ENCODE measurements at regions not wholly inside any gene's neighbourhood (a gene's known extent, or its start where the extent isn't known, plus 50 kb on each side); places are given as distances from the start of the nearest gene placed in this dataset.

DNA sequence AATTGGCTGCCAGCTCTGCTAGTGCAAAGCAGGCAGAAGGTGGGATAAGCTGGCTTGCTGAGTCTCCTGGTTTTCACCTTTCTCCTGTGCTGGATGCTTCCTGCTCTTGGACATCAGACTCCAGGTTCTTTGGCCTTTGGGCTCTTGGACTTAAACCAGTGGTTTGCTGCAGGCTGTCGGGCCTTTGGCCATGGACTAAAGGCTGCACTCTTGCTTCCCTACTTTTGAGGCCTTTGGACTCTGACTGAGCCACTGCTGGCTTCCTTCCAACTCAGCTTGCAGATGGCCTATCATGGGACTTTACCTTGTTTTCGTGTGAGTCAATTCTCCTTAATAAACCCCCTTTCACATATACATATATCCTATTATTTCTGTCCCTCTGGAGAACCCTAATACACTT is 1293.9 kb upstream of the CDH6 start:
- no peaks in the 10 kb centered on the region for H3K4me1 ChIP-seq (replicated peaks)
- no peaks in the 10 kb centered on the region for H3K9me3 ChIP-seq
- no peak overlapping the region for H3K4me3 ChIP-seq
- no peaks in the 10 kb centered on the region for H3K27me3 ChIP-seq (replicated peaks; ENCODE audit: insufficient read depth)
- DNase-seq (ENCODE audit: low spot score): no peak
- no peaks in the 10 kb centered on the region for H3K36me3 ChIP-seq
- 71% methylated on average over 2 of the region's 2 CpGs for WGBS
- no peak overlapping the region for H3K27ac ChIP-seq
- TF ChIP-seq CTCF (IDR thresholded peaks at IDR 0.05) (no peak), POLR2A (IDR thresholded peaks at IDR 0.05) (no peak), POLR2AphosphoS5 (IDR thresholded peaks at IDR 0.05) (no peak)
- intact Hi-C loops (cut with DNase I): no loop called here

GRCh38 chr5:29897916-29898315 is 1295.6 kb upstream of the CDH6 start:
- no peaks in the 10 kb centered on the region for H3K4me1 ChIP-seq (replicated peaks)
- H3K27ac ChIP-seq: no peak overlapping the region
- no peaks in the 10 kb centered on the region for H3K27me3 ChIP-seq (replicated peaks; ENCODE audit: insufficient read depth)
- no peaks in the 10 kb centered on the region for H3K9me3 ChIP-seq
- DNase-seq (ENCODE audit: low spot score): no peak
- no peak overlapping the region for H3K4me3 ChIP-seq
- TF ChIP-seq CTCF (IDR thresholded peaks at IDR 0.05) (no peak), POLR2A (IDR thresholded peaks at IDR 0.05) (no peak), POLR2AphosphoS5 (IDR thresholded peaks at IDR 0.05) (no peak)
- no peaks in the 10 kb centered on the region for H3K36me3 ChIP-seq
- intact Hi-C loops (cut with DNase I): no loop called here

- no peak for TF ChIP-seq CTCF (IDR thresholded peaks at IDR 0.05)
- TF ChIP-seq POLR2A (IDR thresholded peaks at IDR 0.05): no peak
- no peak for TF ChIP-seq POLR2AphosphoS5 (IDR thresholded peaks at IDR 0.05)
These were observed 1296.8 kb upstream of the CDH6 start for GRCh38 chr5:29896646-29897045.

GRCh38 chr5:29894668-29895067 is 1298.8 kb upstream of the CDH6 start:
- TF ChIP-seq CTCF (IDR thresholded peaks at IDR 0.05): no peak
- no peak for TF ChIP-seq POLR2A (IDR thresholded peaks at IDR 0.05)
- TF ChIP-seq POLR2AphosphoS5 (IDR thresholded peaks at IDR 0.05): no peak
- intact Hi-C loops (cut with DNase I): no loop called here

More at GRCh38 chr5:29896646-29897045, 1296.8 kb upstream of the CDH6 start:
- WGBS: 78% methylated on average over 1 of the region's 1 CpG
- Histone ChIP-seq H3K36me3 (no peaks in the 10 kb centered on the region), H3K27ac (no peak overlapping the region), H3K27me3 (replicated peaks; ENCODE audit: insufficient read depth) (no peaks in the 10 kb centered on the region), H3K9me3 (no peaks in the 10 kb centered on the region), H3K4me3 (no peak overlapping the region), H3K4me1 (replicated peaks) (no peaks in the 10 kb centered on the region)
- no peak for DNase-seq (ENCODE audit: low spot score)
- intact Hi-C loops (cut with DNase I): no loop called here

GRCh38 chr5:29889051-29889450 is 1304.4 kb upstream of the CDH6 start:
- Histone ChIP-seq H3K36me3 (no peaks in the 10 kb centered on the region), H3K27ac (no peak overlapping the region), H3K27me3 (replicated peaks; ENCODE audit: insufficient read depth) (no peaks in the 10 kb centered on the region), H3K4me1 (replicated peaks) (no peaks in the 10 kb centered on the region), H3K9me3 (no peaks in the 10 kb centered on the region), H3K4me3 (no peak overlapping the region)
- WGBS: 72% methylated on average over 6 of the region's 6 CpGs
- TF ChIP-seq CTCF (IDR thresholded peaks at IDR 0.05): no peak
- no peak for TF ChIP-seq POLR2A (IDR thresholded peaks at IDR 0.05)
- TF ChIP-seq POLR2AphosphoS5 (IDR thresholded peaks at IDR 0.05): no peak
- no peak for DNase-seq (ENCODE audit: low spot score)
- intact Hi-C loops (cut with DNase I): no loop called here

More at GRCh38 chr5:29894668-29895067, 1298.8 kb upstream of the CDH6 start:
- 57% methylated on average over 2 of the region's 2 CpGs for WGBS
- no peaks in the 10 kb centered on the region for H3K27me3 ChIP-seq (replicated peaks; ENCODE audit: insufficient read depth)
- no peaks in the 10 kb centered on the region for H3K36me3 ChIP-seq
- no peak overlapping the region for H3K4me3 ChIP-seq
- no peak for DNase-seq (ENCODE audit: low spot score)
- no peaks in the 10 kb centered on the region for H3K9me3 ChIP-seq
- H3K4me1 ChIP-seq (replicated peaks): no peaks in the 10 kb centered on the region
- H3K27ac ChIP-seq: no peak overlapping the region

Data from prostate gland (tissue), 2 donors.